HEK293 (cell line): ENCODE measurements at regions not wholly inside any gene's neighbourhood (a gene's known extent, or its start where the extent isn't known, plus 50 kb on each side); places are given as distances from the start of the nearest gene placed in this dataset.

Source experiments
- CTCF ChIA-PET: fragments of 350-600 bp; formaldehyde crosslinking; extraction: SDS; loops from one replicate; lab custom pipeline; 2021; ENCODE audit warnings: antibody characterized with exemption; lab: Yijun Ruan, JAX
- POLR2A ChIA-PET: fragments of 300-600 bp; formaldehyde crosslinking; extraction: SDS; loops from one replicate; lab custom pipeline; 2020; ENCODE audit warnings: antibody characterized with exemption, inconsistent platforms; lab: Yijun Ruan, JAX
- H3K27ac ChIP-seq: fragments of 200-500 bp; sonication (Bioruptor generic); 2 replicates; pipeline ENCODE4 v1.5.1; 2014; ENCODE audit warnings: low read depth, low read length, control low read depth, inconsistent platforms; ENCODE audit errors: extremely low read depth
- H3K36me3 ChIP-seq, 2 experiments: fragments of 200-500 bp in 1 of 2; sonication (Bioruptor generic) in 1 of 2; 1 replicate in 1 of 2; 2 replicates in 1 of 2; pipeline ENCODE4 v1.5.1; 2014 to 2017; ENCODE audit warnings: inconsistent platforms in 2 of 2, low read length in 2 of 2; ENCODE audit not compliant: control insufficient read depth in 2 of 2, insufficient read depth in 1 of 2
- H3K4me1 ChIP-seq: fragments of 200-500 bp; sonication (Bioruptor generic); 2 replicates; pipeline ENCODE4 v1.5.1; 2014; ENCODE audit warnings: mild to moderate bottlenecking, low read length, inconsistent platforms; ENCODE audit not compliant: control insufficient read depth, insufficient read depth
- H3K4me3 ChIP-seq: 2 replicates; pipeline ENCODE4 v1.5.1; 2011; ENCODE audit warnings: low read depth, mild to moderate bottlenecking, control low read depth, low read length, moderate library complexity
- H3K9me3 ChIP-seq: fragments of 200-500 bp; sonication (Bioruptor generic); 2 replicates; pipeline ENCODE4 v1.5.1; 2014; ENCODE audit warnings: low read depth, low read length, inconsistent platforms; ENCODE audit not compliant: control insufficient read depth, insufficient read depth
- GLIS1 ChIP-seq: fragments of 450-650 bp; formaldehyde crosslinking; IDR thresholded peaks from 2 replicates; pipeline ENCODE4 v1.5.1; 2016; ENCODE audit warnings: missing biosample characterization, missing genetic modification characterization
- GLIS2 ChIP-seq: fragments of 450-650 bp; formaldehyde crosslinking; IDR thresholded peaks from 2 replicates; pipeline ENCODE4 v1.5.1; 2016; ENCODE audit warnings: missing biosample characterization, missing genetic modification characterization
- KLF10 ChIP-seq: fragments of 450-650 bp; IDR thresholded peaks from 2 replicates; pipeline ENCODE4 v1.5.1; 2018; ENCODE audit warnings: missing biosample characterization, mild to moderate bottlenecking, missing genetic modification characterization
- KLF16 ChIP-seq: fragments of 450-650 bp; formaldehyde crosslinking; IDR thresholded peaks from 2 replicates; pipeline ENCODE4 v1.5.1; 2017; ENCODE audit warnings: missing biosample characterization, missing genetic modification characterization
- PRDM6 ChIP-seq: fragments of 450-650 bp; formaldehyde crosslinking; IDR thresholded peaks from 2 replicates; pipeline ENCODE4 v1.5.1; 2017; ENCODE audit warnings: missing biosample characterization, missing genetic modification characterization
- SALL2 ChIP-seq: fragments of 450-650 bp; formaldehyde crosslinking; IDR thresholded peaks from 2 replicates; pipeline ENCODE4 v1.5.0; 2017; ENCODE audit warnings: missing biosample characterization, mild to moderate bottlenecking, missing genetic modification characterization, borderline replicate concordance
- ZFP69B ChIP-seq: fragments of 450-650 bp; formaldehyde crosslinking; IDR thresholded peaks from 2 replicates; pipeline ENCODE4 v1.5.1; 2016; ENCODE audit warnings: missing biosample characterization, missing genetic modification characterization
- ZNF133 ChIP-seq: fragments of 450-650 bp; formaldehyde crosslinking; IDR thresholded peaks from 2 replicates; pipeline ENCODE4 v1.5.1; 2016; ENCODE audit warnings: missing biosample characterization, missing genetic modification characterization
- ZNF138 ChIP-seq: fragments of 450-650 bp; formaldehyde crosslinking; IDR thresholded peaks from 2 replicates; pipeline ENCODE4 v1.5.1; 2016; ENCODE audit warnings: missing biosample characterization, missing genetic modification characterization, borderline replicate concordance
- ZNF155 ChIP-seq: fragments of 450-650 bp; formaldehyde crosslinking; IDR thresholded peaks from 2 replicates; pipeline ENCODE4 v1.5.1; 2016; ENCODE audit warnings: missing biosample characterization, missing genetic modification characterization
- ZNF157 ChIP-seq: fragments of 450-650 bp; formaldehyde crosslinking; IDR thresholded peaks from 2 replicates; pipeline ENCODE4 v1.5.1; 2016; ENCODE audit warnings: missing biosample characterization, missing genetic modification characterization
- ZNF202 ChIP-seq: fragments of 450-650 bp; formaldehyde crosslinking; IDR thresholded peaks from 2 replicates; pipeline ENCODE4 v1.5.1; 2016; ENCODE audit warnings: missing biosample characterization, missing genetic modification characterization, borderline replicate concordance
- ZNF26 ChIP-seq: fragments of 450-650 bp; formaldehyde crosslinking; IDR thresholded peaks from 2 replicates; pipeline ENCODE4 v1.5.1; 2016; ENCODE audit warnings: missing biosample characterization, missing genetic modification characterization
- ZNF311 ChIP-seq: fragments of 450-650 bp; formaldehyde crosslinking; IDR thresholded peaks from 2 replicates; pipeline ENCODE4 v1.5.1; 2017; ENCODE audit warnings: missing biosample characterization, missing genetic modification characterization, borderline replicate concordance
- ZNF433 ChIP-seq: fragments of 450-650 bp; formaldehyde crosslinking; IDR thresholded peaks from 2 replicates; pipeline ENCODE4 v1.5.1; 2016; ENCODE audit warnings: missing biosample characterization, missing genetic modification characterization, low read depth
- ZNF624 ChIP-seq: fragments of 450-650 bp; formaldehyde crosslinking; IDR thresholded peaks from 2 replicates; pipeline ENCODE4 v1.5.1; 2017; ENCODE audit warnings: missing biosample characterization, missing genetic modification characterization
- ZNF626 ChIP-seq: fragments of 450-650 bp; sonication (Bioruptor Pico); formaldehyde crosslinking; IDR thresholded peaks from 2 replicates; pipeline ENCODE4 v1.5.1; 2018; ENCODE audit warnings: missing biosample characterization, missing genetic modification characterization, inconsistent platforms
- ZNF639 ChIP-seq: fragments of 450-650 bp; formaldehyde crosslinking; IDR thresholded peaks from 2 replicates; pipeline ENCODE4 v1.5.1; 2016; ENCODE audit warnings: missing biosample characterization, missing genetic modification characterization
- ZNF645 ChIP-seq: fragments of 450-650 bp; formaldehyde crosslinking; IDR thresholded peaks from 2 replicates; pipeline ENCODE4; 2016; ENCODE audit warnings: missing biosample characterization, missing genetic modification characterization
- ZNF777 ChIP-seq: fragments of 450-650 bp; formaldehyde crosslinking; IDR thresholded peaks from 2 replicates; pipeline ENCODE4 v1.5.1; 2017; ENCODE audit warnings: missing biosample characterization, missing genetic modification characterization, borderline replicate concordance
- TF ChIP-seq, protein P1 (sequence below): fragments of 450-650 bp; formaldehyde crosslinking; IDR thresholded peaks from 2 replicates; pipeline ENCODE4 v1.5.1; 2016; ENCODE audit warnings: missing biosample characterization, missing genetic modification characterization
- TF ChIP-seq, protein P2 (sequence below): fragments of 450-650 bp; formaldehyde crosslinking; IDR thresholded peaks from 2 replicates; pipeline ENCODE4 v1.5.1; 2017; ENCODE audit warnings: missing biosample characterization, missing genetic modification characterization

DNA sequence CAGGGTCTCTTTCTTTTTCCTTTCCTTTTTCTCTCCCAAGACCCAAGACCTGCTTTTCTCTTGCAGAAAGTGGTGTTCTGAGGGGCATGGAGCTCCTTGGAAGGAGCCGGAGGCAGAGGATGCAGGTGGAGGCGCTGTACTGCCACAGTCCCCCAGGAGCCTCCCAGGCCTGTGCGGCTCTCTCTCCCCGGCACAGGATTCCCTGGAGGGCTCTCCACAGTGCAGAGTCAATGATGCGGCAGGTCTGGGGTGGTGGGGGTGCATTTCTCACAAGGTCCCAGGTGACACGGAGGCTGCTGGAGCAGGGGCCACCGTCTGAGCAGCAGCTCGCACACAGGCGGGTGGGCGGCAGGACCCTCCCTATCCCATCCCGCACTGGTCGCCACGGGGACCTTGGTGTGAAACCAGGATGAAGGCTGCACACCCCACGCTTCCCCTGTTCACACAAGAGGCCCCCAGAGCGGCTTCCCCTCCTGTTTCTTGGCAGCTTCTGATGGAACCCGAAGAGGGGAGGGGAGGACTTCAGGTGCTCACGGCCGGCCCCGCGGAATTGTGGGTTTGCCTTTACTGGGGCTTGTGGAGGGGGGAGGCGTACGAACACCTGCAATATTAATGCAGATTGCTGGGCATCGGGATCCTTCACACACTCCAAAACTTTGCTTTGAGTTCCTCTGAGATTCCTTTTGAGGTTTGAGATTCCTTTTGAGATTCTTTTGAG lies 186.9 kb downstream of the ENGASE start:
- Histone ChIP-seq H3K4me3 (no peak overlapping the region), H3K27ac (no peak overlapping the region), H3K4me1 (no peaks in the 10 kb centered on the region), H3K36me3 (no peaks in the 10 kb centered on the region), H3K9me3 (no peaks in the 10 kb centered on the region)
- ChIA-PET CTCF (interaction anchor here (0.6 kb wide), 1 partner anchor 74 kb away, joined by 4 read pairs; no protein-coding TSS in a partner anchor), POLR2A (no interaction called here)
- no peak for TF ChIP-seq PRDM6 (tag by site-specific recombination)
- no peak for TF ChIP-seq GLIS1
- TF ChIP-seq ZNF645 (tag by site-specific recombination) = no peak
- no peak for TF ChIP-seq ZNF311 (tag by site-specific recombination)
- no peak for TF ChIP-seq ZNF639 (tag by site-specific recombination)
- no peak for TF ChIP-seq ZNF202 (tag by site-specific recombination)
- TF ChIP-seq ZNF626 (tag by site-specific recombination) = no peak
- no peak for TF ChIP-seq ZFP69B (tag by site-specific recombination)
- TF ChIP-seq ZNF26 (tag by site-specific recombination) = no peak
- no peak for TF ChIP-seq ZNF433 (tag by site-specific recombination)
- TF ChIP-seq ZNF138 (tag by site-specific recombination) = no peak
- no peak for TF ChIP-seq ZNF777 (tag by site-specific recombination)
- no peak for TF ChIP-seq GLIS2 (tag by site-specific recombination)
- TF ChIP-seq, protein P1, sequence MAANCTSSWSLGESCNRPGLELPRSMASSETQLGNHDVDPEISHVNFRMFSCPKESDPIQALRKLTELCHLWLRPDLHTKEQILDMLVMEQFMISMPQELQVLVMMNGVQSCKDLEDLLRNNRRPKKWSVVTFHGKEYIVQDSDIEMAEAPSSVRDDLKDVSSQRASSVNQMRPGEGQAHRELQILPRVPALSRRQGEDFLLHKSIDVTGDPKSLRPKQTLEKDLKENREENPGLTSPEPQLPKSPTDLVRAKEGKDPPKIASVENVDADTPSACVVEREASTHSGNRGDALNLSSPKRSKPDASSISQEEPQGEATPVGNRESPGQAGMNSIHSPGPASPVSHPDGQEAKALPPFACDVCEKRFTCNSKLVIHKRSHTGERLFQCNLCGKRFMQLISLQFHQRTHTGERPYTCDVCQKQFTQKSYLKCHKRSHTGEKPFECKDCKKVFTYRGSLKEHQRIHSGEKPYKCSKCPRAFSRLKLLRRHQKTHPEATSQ (tag by site-specific recombination) = no peak
- TF ChIP-seq ZNF624 (tag by site-specific recombination) = no peak
- TF ChIP-seq ZNF155 (tag by site-specific recombination) = no peak

DNA sequence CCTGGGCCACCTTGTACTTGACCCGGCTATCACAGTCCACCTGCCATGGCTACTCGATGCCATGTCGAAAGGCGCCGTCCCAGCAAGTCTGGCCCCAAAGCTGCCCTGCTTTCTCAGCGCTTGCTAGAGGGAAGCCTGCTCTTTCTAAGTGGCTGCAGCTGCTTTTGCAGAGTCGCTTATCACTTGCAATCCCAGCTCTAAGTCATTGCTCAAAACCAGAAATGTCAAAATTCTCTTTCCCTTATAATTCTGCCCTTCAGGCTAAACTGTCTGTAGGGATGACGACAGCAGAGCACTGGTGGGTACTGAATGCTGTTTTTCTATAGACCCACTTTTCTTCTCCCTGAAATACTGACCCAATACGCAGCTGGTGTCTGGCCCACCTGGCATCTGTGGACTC lies 184.2 kb downstream of the ENGASE start:
- TF ChIP-seq, protein P2, sequence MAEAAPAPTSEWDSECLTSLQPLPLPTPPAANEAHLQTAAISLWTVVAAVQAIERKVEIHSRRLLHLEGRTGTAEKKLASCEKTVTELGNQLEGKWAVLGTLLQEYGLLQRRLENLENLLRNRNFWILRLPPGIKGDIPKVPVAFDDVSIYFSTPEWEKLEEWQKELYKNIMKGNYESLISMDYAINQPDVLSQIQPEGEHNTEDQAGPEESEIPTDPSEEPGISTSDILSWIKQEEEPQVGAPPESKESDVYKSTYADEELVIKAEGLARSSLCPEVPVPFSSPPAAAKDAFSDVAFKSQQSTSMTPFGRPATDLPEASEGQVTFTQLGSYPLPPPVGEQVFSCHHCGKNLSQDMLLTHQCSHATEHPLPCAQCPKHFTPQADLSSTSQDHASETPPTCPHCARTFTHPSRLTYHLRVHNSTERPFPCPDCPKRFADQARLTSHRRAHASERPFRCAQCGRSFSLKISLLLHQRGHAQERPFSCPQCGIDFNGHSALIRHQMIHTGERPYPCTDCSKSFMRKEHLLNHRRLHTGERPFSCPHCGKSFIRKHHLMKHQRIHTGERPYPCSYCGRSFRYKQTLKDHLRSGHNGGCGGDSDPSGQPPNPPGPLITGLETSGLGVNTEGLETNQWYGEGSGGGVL = no peak
- TF ChIP-seq KLF16 (tag by site-specific recombination) (no peak), ZNF133 (tag by site-specific recombination) (no peak), SALL2 (tag by site-specific recombination) (no peak), ZNF157 (tag by site-specific recombination) (no peak), KLF10 (tag by site-specific recombination) (no peak)
- TF ChIP-seq, all 188 proteins: peak for 0
- Histone ChIP-seq H3K36me3 (no peaks in the 10 kb centered on the region), H3K27ac (no peak overlapping the region), H3K4me1 (no peaks in the 10 kb centered on the region), H3K4me3 (no peak overlapping the region), H3K9me3 (no peaks in the 10 kb centered on the region)
- ChIA-PET POLR2A (no interaction called here), CTCF (interaction anchor here (0.6 to 1.0 kb wide), 2 partner anchors 136 to 171 kb away, joined by 3 read pairs; no protein-coding TSS in a partner anchor)
